ENCODE measurements at regions not wholly inside any gene's neighbourhood (a gene's known extent, or its start where the extent isn't known, plus 50 kb on each side); places are given as distances from the start of the nearest gene placed in this dataset.

DNA sequence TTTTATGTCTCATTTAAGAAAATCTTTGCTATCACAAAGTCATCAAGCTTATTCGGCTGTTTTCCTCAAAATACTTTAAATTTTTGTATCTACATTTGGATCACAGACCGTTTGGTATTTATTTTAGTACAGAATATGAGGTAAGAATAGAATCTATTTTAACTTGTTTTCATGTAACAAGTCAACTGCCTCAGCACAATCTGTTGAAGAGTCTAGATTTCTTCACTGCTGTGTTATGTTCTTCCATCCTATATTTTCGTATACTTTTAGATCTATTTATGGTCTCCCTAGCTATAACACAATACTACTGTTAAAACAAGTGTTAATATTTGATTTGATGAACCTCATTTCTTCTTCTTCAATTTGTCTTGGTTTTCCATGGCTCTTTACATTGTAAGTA, 61.6 kb upstream of the SGCG start:
- TF ChIP-seq, protein P1, sequence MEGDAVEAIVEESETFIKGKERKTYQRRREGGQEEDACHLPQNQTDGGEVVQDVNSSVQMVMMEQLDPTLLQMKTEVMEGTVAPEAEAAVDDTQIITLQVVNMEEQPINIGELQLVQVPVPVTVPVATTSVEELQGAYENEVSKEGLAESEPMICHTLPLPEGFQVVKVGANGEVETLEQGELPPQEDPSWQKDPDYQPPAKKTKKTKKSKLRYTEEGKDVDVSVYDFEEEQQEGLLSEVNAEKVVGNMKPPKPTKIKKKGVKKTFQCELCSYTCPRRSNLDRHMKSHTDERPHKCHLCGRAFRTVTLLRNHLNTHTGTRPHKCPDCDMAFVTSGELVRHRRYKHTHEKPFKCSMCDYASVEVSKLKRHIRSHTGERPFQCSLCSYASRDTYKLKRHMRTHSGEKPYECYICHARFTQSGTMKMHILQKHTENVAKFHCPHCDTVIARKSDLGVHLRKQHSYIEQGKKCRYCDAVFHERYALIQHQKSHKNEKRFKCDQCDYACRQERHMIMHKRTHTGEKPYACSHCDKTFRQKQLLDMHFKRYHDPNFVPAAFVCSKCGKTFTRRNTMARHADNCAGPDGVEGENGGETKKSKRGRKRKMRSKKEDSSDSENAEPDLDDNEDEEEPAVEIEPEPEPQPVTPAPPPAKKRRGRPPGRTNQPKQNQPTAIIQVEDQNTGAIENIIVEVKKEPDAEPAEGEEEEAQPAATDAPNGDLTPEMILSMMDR (IDR thresholded peaks at IDR 0.05), result no peak
- TF ChIP-seq POLR2AphosphoS5 (IDR thresholded peaks at IDR 0.05; ENCODE audit: low read depth, low read length) (no peak), SIN3A (IDR thresholded peaks at IDR 0.05; ENCODE audit: borderline replicate concordance, insufficient read depth, low read depth, low read length) (no peak)
- TF ChIP-seq, protein P2, sequence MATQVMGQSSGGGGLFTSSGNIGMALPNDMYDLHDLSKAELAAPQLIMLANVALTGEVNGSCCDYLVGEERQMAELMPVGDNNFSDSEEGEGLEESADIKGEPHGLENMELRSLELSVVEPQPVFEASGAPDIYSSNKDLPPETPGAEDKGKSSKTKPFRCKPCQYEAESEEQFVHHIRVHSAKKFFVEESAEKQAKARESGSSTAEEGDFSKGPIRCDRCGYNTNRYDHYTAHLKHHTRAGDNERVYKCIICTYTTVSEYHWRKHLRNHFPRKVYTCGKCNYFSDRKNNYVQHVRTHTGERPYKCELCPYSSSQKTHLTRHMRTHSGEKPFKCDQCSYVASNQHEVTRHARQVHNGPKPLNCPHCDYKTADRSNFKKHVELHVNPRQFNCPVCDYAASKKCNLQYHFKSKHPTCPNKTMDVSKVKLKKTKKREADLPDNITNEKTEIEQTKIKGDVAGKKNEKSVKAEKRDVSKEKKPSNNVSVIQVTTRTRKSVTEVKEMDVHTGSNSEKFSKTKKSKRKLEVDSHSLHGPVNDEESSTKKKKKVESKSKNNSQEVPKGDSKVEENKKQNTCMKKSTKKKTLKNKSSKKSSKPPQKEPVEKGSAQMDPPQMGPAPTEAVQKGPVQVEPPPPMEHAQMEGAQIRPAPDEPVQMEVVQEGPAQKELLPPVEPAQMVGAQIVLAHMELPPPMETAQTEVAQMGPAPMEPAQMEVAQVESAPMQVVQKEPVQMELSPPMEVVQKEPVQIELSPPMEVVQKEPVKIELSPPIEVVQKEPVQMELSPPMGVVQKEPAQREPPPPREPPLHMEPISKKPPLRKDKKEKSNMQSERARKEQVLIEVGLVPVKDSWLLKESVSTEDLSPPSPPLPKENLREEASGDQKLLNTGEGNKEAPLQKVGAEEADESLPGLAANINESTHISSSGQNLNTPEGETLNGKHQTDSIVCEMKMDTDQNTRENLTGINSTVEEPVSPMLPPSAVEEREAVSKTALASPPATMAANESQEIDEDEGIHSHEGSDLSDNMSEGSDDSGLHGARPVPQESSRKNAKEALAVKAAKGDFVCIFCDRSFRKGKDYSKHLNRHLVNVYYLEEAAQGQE (IDR thresholded peaks at IDR 0.05; ENCODE audit: insufficient read depth in 1 of 2, low read depth in 2 of 2, low read length in 1 of 2), result no peak
